A549 (cell line): ENCODE measurements at regions not wholly inside any gene's neighbourhood (a gene's known extent, or its start where the extent isn't known, plus 50 kb on each side); places are given as distances from the start of the nearest gene placed in this dataset.

Experiments used
- CBX8 ChIP-seq: fragments of 200-600 bp; sonication (generic); IDR thresholded peaks from 2 replicates; pipeline ENCODE4 v1.6.1; 2016
- EP300 ChIP-seq, 2 experiments: fragments of >200 bp; sonication (Bioruptor Twin); formaldehyde crosslinking; IDR thresholded peaks; 2 replicates in 1 of 2; 3 replicates in 1 of 2; pipeline ENCODE4 v1.6.1; 2016 to 2017
- GATA3 ChIP-seq: IDR thresholded peaks from 2 replicates; pipeline ENCODE4 v1.6.1; 2012; ENCODE audit warnings: borderline replicate concordance
- JUNB ChIP-seq: fragments of >200 bp; sonication (Bioruptor Twin); formaldehyde crosslinking; IDR thresholded peaks from 2 replicates; pipeline ENCODE4 v1.6.1; 2016
- NFE2L2 ChIP-seq: fragments of 150-350 bp; conservative IDR thresholded peaks from 2 replicates; pipeline ENCODE4 v1.6.1; 2014; ENCODE audit warnings: low read length
- POLR2A ChIP-seq: IDR thresholded peaks from 2 replicates; pipeline ENCODE4 v1.6.1; 2012; ENCODE audit warnings: mild to moderate bottlenecking, low read length
- RFX5 ChIP-seq: fragments of 450-650 bp; IDR thresholded peaks from 2 replicates; pipeline ENCODE4 v1.7.1; 2014; ENCODE audit warnings: antibody characterized with exemption, mild to moderate bottlenecking, moderate library complexity
- TP53 ChIP-seq: fragments of 250-450 bp; sonication (Bioruptor Pico); IDR thresholded peaks from 2 replicates; pipeline ENCODE4 v1.5.0; 2021; ENCODE audit warnings: mild to moderate bottlenecking, moderate library complexity
- TF ChIP-seq, protein P1 (sequence below): fragments of >200 bp; sonication (Bioruptor Twin); formaldehyde crosslinking; IDR thresholded peaks from 3 replicates; pipeline ENCODE4 v1.5.1; 2016
- TF ChIP-seq, protein P2 (sequence below): IDR thresholded peaks from 2 replicates; pipeline ENCODE4 v1.6.1; 2012
- TF ChIP-seq, protein P3 (sequence below): IDR thresholded peaks from 2 replicates; pipeline ENCODE4 v1.6.1; 2012

DNA sequence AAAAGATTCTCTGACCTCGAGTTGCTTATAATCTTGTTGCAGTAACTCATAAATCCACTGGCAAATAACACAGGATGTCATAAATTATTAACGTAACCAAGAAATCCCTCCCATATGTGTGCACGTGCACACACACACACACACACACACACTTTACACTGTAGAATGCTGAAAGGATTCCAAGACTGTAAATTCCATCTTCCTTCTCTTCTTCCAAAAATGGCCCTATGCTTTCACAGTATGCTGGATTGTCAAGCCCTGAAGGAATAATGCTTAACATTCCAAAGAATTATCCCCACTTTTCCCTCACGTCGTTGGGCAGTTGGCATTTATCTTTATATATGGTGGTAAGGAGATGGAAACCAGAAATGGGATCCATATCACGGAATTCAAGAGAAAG lies 117.5 kb upstream of the CRIM1 start:
- TF ChIP-seq, protein P1, sequence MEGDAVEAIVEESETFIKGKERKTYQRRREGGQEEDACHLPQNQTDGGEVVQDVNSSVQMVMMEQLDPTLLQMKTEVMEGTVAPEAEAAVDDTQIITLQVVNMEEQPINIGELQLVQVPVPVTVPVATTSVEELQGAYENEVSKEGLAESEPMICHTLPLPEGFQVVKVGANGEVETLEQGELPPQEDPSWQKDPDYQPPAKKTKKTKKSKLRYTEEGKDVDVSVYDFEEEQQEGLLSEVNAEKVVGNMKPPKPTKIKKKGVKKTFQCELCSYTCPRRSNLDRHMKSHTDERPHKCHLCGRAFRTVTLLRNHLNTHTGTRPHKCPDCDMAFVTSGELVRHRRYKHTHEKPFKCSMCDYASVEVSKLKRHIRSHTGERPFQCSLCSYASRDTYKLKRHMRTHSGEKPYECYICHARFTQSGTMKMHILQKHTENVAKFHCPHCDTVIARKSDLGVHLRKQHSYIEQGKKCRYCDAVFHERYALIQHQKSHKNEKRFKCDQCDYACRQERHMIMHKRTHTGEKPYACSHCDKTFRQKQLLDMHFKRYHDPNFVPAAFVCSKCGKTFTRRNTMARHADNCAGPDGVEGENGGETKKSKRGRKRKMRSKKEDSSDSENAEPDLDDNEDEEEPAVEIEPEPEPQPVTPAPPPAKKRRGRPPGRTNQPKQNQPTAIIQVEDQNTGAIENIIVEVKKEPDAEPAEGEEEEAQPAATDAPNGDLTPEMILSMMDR, result no peak
- TF ChIP-seq, protein P2, sequence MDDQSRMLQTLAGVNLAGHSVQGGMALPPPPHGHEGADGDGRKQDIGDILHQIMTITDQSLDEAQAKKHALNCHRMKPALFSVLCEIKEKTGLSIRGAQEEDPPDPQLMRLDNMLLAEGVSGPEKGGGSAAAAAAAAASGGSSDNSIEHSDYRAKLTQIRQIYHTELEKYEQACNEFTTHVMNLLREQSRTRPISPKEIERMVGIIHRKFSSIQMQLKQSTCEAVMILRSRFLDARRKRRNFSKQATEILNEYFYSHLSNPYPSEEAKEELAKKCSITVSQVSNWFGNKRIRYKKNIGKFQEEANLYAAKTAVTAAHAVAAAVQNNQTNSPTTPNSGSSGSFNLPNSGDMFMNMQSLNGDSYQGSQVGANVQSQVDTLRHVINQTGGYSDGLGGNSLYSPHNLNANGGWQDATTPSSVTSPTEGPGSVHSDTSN, result no peak
- TF ChIP-seq POLR2A (no peak), GATA3 (no peak), TP53 (CRISPR knock-in tag) (no peak), CBX8 (no peak), RFX5 (no peak), NFE2L2 (no peak), EP300 (IDR thresholded peaks at IDR 0.05) (no peak), JUNB (no peak)
- TF ChIP-seq, protein P3, sequence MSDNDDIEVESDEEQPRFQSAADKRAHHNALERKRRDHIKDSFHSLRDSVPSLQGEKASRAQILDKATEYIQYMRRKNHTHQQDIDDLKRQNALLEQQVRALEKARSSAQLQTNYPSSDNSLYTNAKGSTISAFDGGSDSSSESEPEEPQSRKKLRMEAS, result no peak
